ENCODE measurements at regions not wholly inside any gene's neighbourhood (a gene's known extent, or its start where the extent isn't known, plus 50 kb on each side); places are given as distances from the start of the nearest gene placed in this dataset.

DNA sequence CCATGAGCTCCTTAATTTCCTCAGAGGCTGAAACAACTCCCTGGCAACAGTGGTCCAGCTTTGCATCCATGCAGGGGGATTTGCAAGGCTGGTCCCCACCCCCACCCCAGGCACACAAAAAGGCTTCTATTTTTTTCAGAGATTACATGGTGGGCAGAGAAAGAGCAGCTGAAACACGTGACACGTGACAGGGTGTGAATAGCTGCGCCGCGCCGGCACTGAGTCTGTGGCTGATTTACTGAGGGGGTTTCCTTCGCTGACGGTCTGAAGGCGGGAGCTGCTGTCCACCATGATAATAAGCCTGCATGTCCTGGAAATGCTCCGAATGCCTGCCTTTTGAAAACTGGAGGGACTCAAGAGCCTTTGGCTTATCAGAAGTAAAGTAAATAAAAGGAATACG lies 50.7 kb upstream of the APCDD1 start:
- ChIA-PET CTCF (interaction anchor here (1.1 kb wide), 1 partner anchor 114 kb away, joined by 3 read pairs; no protein-coding TSS in a partner anchor), POLR2A (no interaction called here)
- intact Hi-C loops (cut with micrococcal nuclease), result no loop called here
- no peak overlapping the region for H3K4me3 Mint-ChIP-seq (ENCODE audit: unreplicated experiment)
- H3K27me3 Mint-ChIP-seq (ENCODE audit: insufficient read depth, unreplicated experiment), result no peaks in the 10 kb centered on the region
- no peaks in the 10 kb centered on the region for H3K4me1 Mint-ChIP-seq (ENCODE audit: insufficient read depth, unreplicated experiment)
- no peaks in the 10 kb centered on the region for H3K36me3 Mint-ChIP-seq (ENCODE audit: insufficient read depth, unreplicated experiment)
- H3K27ac Mint-ChIP-seq (ENCODE audit: low read depth, unreplicated experiment), result no peak overlapping the region
- TF ChIP-seq, protein P1, sequence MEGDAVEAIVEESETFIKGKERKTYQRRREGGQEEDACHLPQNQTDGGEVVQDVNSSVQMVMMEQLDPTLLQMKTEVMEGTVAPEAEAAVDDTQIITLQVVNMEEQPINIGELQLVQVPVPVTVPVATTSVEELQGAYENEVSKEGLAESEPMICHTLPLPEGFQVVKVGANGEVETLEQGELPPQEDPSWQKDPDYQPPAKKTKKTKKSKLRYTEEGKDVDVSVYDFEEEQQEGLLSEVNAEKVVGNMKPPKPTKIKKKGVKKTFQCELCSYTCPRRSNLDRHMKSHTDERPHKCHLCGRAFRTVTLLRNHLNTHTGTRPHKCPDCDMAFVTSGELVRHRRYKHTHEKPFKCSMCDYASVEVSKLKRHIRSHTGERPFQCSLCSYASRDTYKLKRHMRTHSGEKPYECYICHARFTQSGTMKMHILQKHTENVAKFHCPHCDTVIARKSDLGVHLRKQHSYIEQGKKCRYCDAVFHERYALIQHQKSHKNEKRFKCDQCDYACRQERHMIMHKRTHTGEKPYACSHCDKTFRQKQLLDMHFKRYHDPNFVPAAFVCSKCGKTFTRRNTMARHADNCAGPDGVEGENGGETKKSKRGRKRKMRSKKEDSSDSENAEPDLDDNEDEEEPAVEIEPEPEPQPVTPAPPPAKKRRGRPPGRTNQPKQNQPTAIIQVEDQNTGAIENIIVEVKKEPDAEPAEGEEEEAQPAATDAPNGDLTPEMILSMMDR (IDR thresholded peaks at IDR 0.05; ENCODE audit: unreplicated experiment), result no peak
- DNase-seq (ENCODE audit: unreplicated experiment), result no peak
- no peaks in the 10 kb centered on the region for H3K9me3 Mint-ChIP-seq (ENCODE audit: unreplicated experiment)
- BruUV-seq (replicated peaks), result no TSS peak

DNA sequence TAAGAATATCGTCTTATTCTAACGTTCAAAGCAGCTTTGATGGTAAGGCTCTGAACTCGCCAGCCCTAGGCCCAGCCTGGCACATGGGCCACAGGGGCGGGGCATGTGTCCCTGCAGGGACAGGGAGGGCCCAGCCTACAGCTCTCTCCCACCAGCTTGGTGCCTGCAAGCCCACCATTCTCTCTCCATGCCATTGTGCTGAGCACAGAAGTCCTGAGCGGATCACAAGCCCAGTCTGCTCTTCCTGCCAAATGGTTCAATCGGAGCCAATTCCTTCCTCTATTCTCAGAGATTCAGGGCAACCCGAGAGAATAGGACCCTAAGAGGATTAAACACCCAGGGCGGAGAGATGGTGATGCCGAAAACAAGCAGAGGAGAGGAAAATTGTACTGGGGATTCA lies 50.3 kb upstream of the APCDD1 start:
- CTCF ChIA-PET, result interaction anchor here (1.1 kb wide), 1 partner anchor 113 kb away, joined by 3 read pairs; no protein-coding TSS in a partner anchor

More for the DNA sequence above, 50.3 kb upstream of the APCDD1 start:
- H3K27ac Mint-ChIP-seq (ENCODE audit: low read depth, unreplicated experiment), result no peak overlapping the region
- H3K9me3 Mint-ChIP-seq (ENCODE audit: unreplicated experiment), result no peaks in the 10 kb centered on the region
- BruUV-seq (replicated peaks), result no TSS peak
- H3K4me1 Mint-ChIP-seq (ENCODE audit: insufficient read depth, unreplicated experiment), result no peaks in the 10 kb centered on the region
- no peaks in the 10 kb centered on the region for H3K36me3 Mint-ChIP-seq (ENCODE audit: insufficient read depth, unreplicated experiment)
- POLR2A ChIA-PET, result interaction anchor here (0.6 kb wide), 1 partner anchor 387 kb away, joined by 3 read pairs; no protein-coding TSS in a partner anchor
- H3K4me3 Mint-ChIP-seq (ENCODE audit: unreplicated experiment), result no peak overlapping the region
- H3K27me3 Mint-ChIP-seq (ENCODE audit: insufficient read depth, unreplicated experiment), result no peaks in the 10 kb centered on the region
- TF ChIP-seq, protein P1 (IDR thresholded peaks at IDR 0.05; ENCODE audit: unreplicated experiment), result no peak
- DNase-seq (ENCODE audit: unreplicated experiment), result no peak
- intact Hi-C loops (cut with micrococcal nuclease), result no loop called here
